ENCODE measurements at regions not wholly inside any gene's neighbourhood (a gene's known extent, or its start where the extent isn't known, plus 50 kb on each side); places are given as distances from the start of the nearest gene placed in this dataset.
"Not testable (repeated sequence)": the region's sequence is repeated elsewhere in the genome, so short reads cannot be mapped to it uniquely, and the experiment has no call there.

- no peak overlapping the region for H3K27ac ChIP-seq (ENCODE audit: low read depth, low read length)
- no peaks in the 10 kb centered on the region for H3K36me3 Mint-ChIP-seq (ENCODE audit: low read depth, unreplicated experiment)
- no peaks in the 10 kb centered on the region for H3K9me3 ChIP-seq (ENCODE audit: insufficient read depth, low read depth, low read length)
- no peaks in the 10 kb centered on the region for H3K4me1 ChIP-seq (ENCODE audit: insufficient read depth, low read length)
- H2AFZ ChIP-seq (ENCODE audit: low read depth, low read length): no peak overlapping the region
- no peaks in the 10 kb centered on the region for H4K20me1 ChIP-seq (ENCODE audit: insufficient read depth, low read length)
- no peaks in the 10 kb centered on the region for H3K9me3 Mint-ChIP-seq (ENCODE audit: unreplicated experiment)
- no peak for FAIRE-seq
- H3K27me3 ChIP-seq (ENCODE audit: insufficient read depth, low read length): no peaks in the 10 kb centered on the region
- H3K27ac Mint-ChIP-seq (ENCODE audit: unreplicated experiment): no peak overlapping the region
- TF ChIP-seq CTCF (IDR thresholded peaks at IDR 0.05; ENCODE audit: insufficient read depth, low read depth, low read length): no peak
- TF ChIP-seq EZH2 (IDR thresholded peaks at IDR 0.05; ENCODE audit: insufficient read depth, low read length): no peak
- H3K9ac ChIP-seq (ENCODE audit: low read length): no peak overlapping the region
- no peak overlapping the region for H3K4me2 ChIP-seq (ENCODE audit: low read length)
- H3K4me3 Mint-ChIP-seq (ENCODE audit: unreplicated experiment): no peak overlapping the region
- H3K36me3 ChIP-seq (ENCODE audit: insufficient read depth, low read length): no peaks in the 10 kb centered on the region
- no peaks in the 10 kb centered on the region for H3K79me2 ChIP-seq (ENCODE audit: insufficient read depth, low read length)
- H3K27me3 Mint-ChIP-seq (ENCODE audit: low read depth, unreplicated experiment): no peaks in the 10 kb centered on the region
- no peak for DNase-seq (ENCODE audit: low read depth)
- H3K4me3 ChIP-seq (ENCODE audit: insufficient read depth, low read depth, low read length): no peak overlapping the region
- peaks cover 9% of the 10 kb centered on the region for H3K4me1 Mint-ChIP-seq (ENCODE audit: low read depth, unreplicated experiment)
Measured at GRCh38 chr4:126539771-126540170, 1093.0 kb upstream of the INTU start.

GRCh38 chr4:126541820-126542219 lies 1090.9 kb upstream of the INTU start:
- Mint-ChIP-seq H3K27me3 (ENCODE audit: low read depth, unreplicated experiment) (no peaks in the 10 kb centered on the region), H3K9me3 (ENCODE audit: unreplicated experiment) (no peaks in the 10 kb centered on the region), H3K27ac (ENCODE audit: unreplicated experiment) (no peak overlapping the region), H3K36me3 (ENCODE audit: low read depth, unreplicated experiment) (no peaks in the 10 kb centered on the region), H3K4me1 (ENCODE audit: low read depth, unreplicated experiment) (peaks cover 9% of the 10 kb centered on the region), H3K4me3 (ENCODE audit: unreplicated experiment) (no peak overlapping the region)
- Histone ChIP-seq H3K4me3 (ENCODE audit: insufficient read depth, low read depth, low read length) (no peak overlapping the region), H3K9me3 (ENCODE audit: insufficient read depth, low read depth, low read length) (no peaks in the 10 kb centered on the region), H3K36me3 (ENCODE audit: insufficient read depth, low read length) (no peaks in the 10 kb centered on the region), H3K79me2 (ENCODE audit: insufficient read depth, low read length) (no peaks in the 10 kb centered on the region), H3K9ac (ENCODE audit: low read length) (no peak overlapping the region), H3K27ac (ENCODE audit: low read depth, low read length) (no peak overlapping the region), H3K4me1 (ENCODE audit: insufficient read depth, low read length) (no peaks in the 10 kb centered on the region), H2AFZ (ENCODE audit: low read depth, low read length) (no peak overlapping the region), H3K27me3 (ENCODE audit: insufficient read depth, low read length) (no peaks in the 10 kb centered on the region), H3K4me2 (ENCODE audit: low read length) (no peak overlapping the region), H4K20me1 (ENCODE audit: insufficient read depth, low read length) (no peaks in the 10 kb centered on the region)
- FAIRE-seq (no peak), DNase-seq (ENCODE audit: low read depth) (no peak)
- no peak for TF ChIP-seq CTCF (IDR thresholded peaks at IDR 0.05; ENCODE audit: insufficient read depth, low read depth, low read length)
- no peak for TF ChIP-seq EZH2 (IDR thresholded peaks at IDR 0.05; ENCODE audit: insufficient read depth, low read length)

- no peaks in the 10 kb centered on the region for H3K36me3 Mint-ChIP-seq (ENCODE audit: low read depth, unreplicated experiment)
- Histone ChIP-seq H3K4me2 (ENCODE audit: low read length) (no peak overlapping the region), H3K4me3 (ENCODE audit: insufficient read depth, low read depth, low read length) (no peak overlapping the region), H3K9ac (ENCODE audit: low read length) (no peak overlapping the region), H3K4me1 (ENCODE audit: insufficient read depth, low read length) (no peaks in the 10 kb centered on the region), H3K79me2 (ENCODE audit: insufficient read depth, low read length) (no peaks in the 10 kb centered on the region), H4K20me1 (ENCODE audit: insufficient read depth, low read length) (no peaks in the 10 kb centered on the region), H3K36me3 (ENCODE audit: insufficient read depth, low read length) (no peaks in the 10 kb centered on the region), H2AFZ (ENCODE audit: low read depth, low read length) (no peak overlapping the region), H3K27me3 (ENCODE audit: insufficient read depth, low read length) (no peaks in the 10 kb centered on the region), H3K27ac (ENCODE audit: low read depth, low read length) (no peak overlapping the region), H3K9me3 (ENCODE audit: insufficient read depth, low read depth, low read length) (no peaks in the 10 kb centered on the region)
- H3K4me3 Mint-ChIP-seq (ENCODE audit: unreplicated experiment): no peak overlapping the region
- TF ChIP-seq EZH2 (IDR thresholded peaks at IDR 0.05; ENCODE audit: insufficient read depth, low read length) (no peak), CTCF (IDR thresholded peaks at IDR 0.05; ENCODE audit: insufficient read depth, low read depth, low read length) (no peak)
- no peak overlapping the region for H3K27ac Mint-ChIP-seq (ENCODE audit: unreplicated experiment)
- no peaks in the 10 kb centered on the region for H3K9me3 Mint-ChIP-seq (ENCODE audit: unreplicated experiment)
- DNase-seq (ENCODE audit: low read depth) (no peak), FAIRE-seq (no peak)
- H3K27me3 Mint-ChIP-seq (ENCODE audit: low read depth, unreplicated experiment): no peaks in the 10 kb centered on the region
- peaks cover 9% of the 10 kb centered on the region for H3K4me1 Mint-ChIP-seq (ENCODE audit: low read depth, unreplicated experiment)
Measured at GRCh38 chr4:126544276-126544675, 1088.5 kb upstream of the INTU start.

- not testable (repeated sequence) for H4K20me1 ChIP-seq (ENCODE audit: insufficient read depth, low read length); H3K9me3 ChIP-seq (ENCODE audit: insufficient read depth, low read depth, low read length); H3K9ac ChIP-seq (ENCODE audit: low read length); H3K4me1 ChIP-seq (ENCODE audit: insufficient read depth, low read length); H3K9me3 Mint-ChIP-seq (ENCODE audit: unreplicated experiment); H3K27me3 ChIP-seq (ENCODE audit: insufficient read depth, low read length); FAIRE-seq; H3K36me3 Mint-ChIP-seq (ENCODE audit: low read depth, unreplicated experiment); H3K4me1 Mint-ChIP-seq (ENCODE audit: low read depth, unreplicated experiment); H3K27ac Mint-ChIP-seq (ENCODE audit: unreplicated experiment); H3K36me3 ChIP-seq (ENCODE audit: insufficient read depth, low read length); DNase-seq (ENCODE audit: low read depth); H3K27me3 Mint-ChIP-seq (ENCODE audit: low read depth, unreplicated experiment); H3K79me2 ChIP-seq (ENCODE audit: insufficient read depth, low read length); H3K4me3 Mint-ChIP-seq (ENCODE audit: unreplicated experiment); H2AFZ ChIP-seq (ENCODE audit: low read depth, low read length); H3K4me3 ChIP-seq (ENCODE audit: insufficient read depth, low read depth, low read length); H3K4me2 ChIP-seq (ENCODE audit: low read length); H3K27ac ChIP-seq (ENCODE audit: low read depth, low read length)
Measured at GRCh38 chr4:126546197-126546596, 1086.6 kb upstream of the INTU start.
